ENCODE measurements at regions not wholly inside any gene's neighbourhood (a gene's known extent, or its start where the extent isn't known, plus 50 kb on each side); places are given as distances from the start of the nearest gene placed in this dataset.
"Not testable (repeated sequence)": the region's sequence is repeated elsewhere in the genome, so short reads cannot be mapped to it uniquely, and the experiment has no call there.

- Histone ChIP-seq H3K4me1 (ENCODE audit: control insufficient read depth, insufficient read depth, low read length) (no peaks in the 10 kb centered on the region), H3K36me3 (ENCODE audit: control insufficient read depth in 2 of 2, insufficient read depth in 2 of 2, low read length in 1 of 2) (no peaks in the 10 kb centered on the region; a peak in 1 of 4 replicates), H3K4me2 (ENCODE audit: control insufficient read depth, insufficient read depth) (peak overlapping the region; percentile 54; the same call in 1 of the 2 replicates), H4K20me1 (ENCODE audit: control insufficient read depth, insufficient read depth) (no peaks in the 10 kb centered on the region), H3K9ac (ENCODE audit: control insufficient read depth, insufficient read depth, low read length) (peak overlapping the region; percentile 75), H3K27ac (ENCODE audit: control insufficient read depth, insufficient read depth) (peak overlapping the region; percentile 41), H3K79me2 (ENCODE audit: control insufficient read depth, insufficient read depth, low read length) (peaks cover 10% of the 10 kb centered on the region), H3K9me3 (replicated peaks; ENCODE audit: control insufficient read depth, insufficient read depth, low read length) (no peaks in the 10 kb centered on the region), H2AFZ (ENCODE audit: control insufficient read depth, low read depth, low read length) (peak overlapping the region; percentile 91), H3K27me3 (replicated peaks in 1 of 2; ENCODE audit: control insufficient read depth in 2 of 2, insufficient read depth in 2 of 2, low read length in 1 of 2) (no peaks in the 10 kb centered on the region), H3K4me3 (peak overlapping the region; percentile 95)
- BruUV-seq (replicated peaks), result no TSS peak
- FAIRE-seq (no peak), ATAC-seq (peak; percentile 28), DNase-seq (ENCODE audit: low read depth, low spot score) (no peak)
- WGBS (ENCODE audit: insufficient coverage, insufficient replicate concordance, low lambda C conversion rate, missing lambda C conversion rate), result under 1% methylated on average over 21 of the region's 32 CpGs
- 0 out of 2 replicates have a peak, but pooled peaks have one; percentile 35 for TF ChIP-seq SMARCA5 (IDR thresholded peaks at IDR 0.05)
- TF ChIP-seq KDM1A (IDR thresholded peaks at IDR 0.05; ENCODE audit: borderline replicate concordance), result no peak
- ChIA-PET SMC1A (ENCODE audit: uncharacterized antibody, unreplicated experiment) (interaction anchor here (0.6 to 1.6 kb wide), 3 partner anchors 80 to 251 kb away, joined by 3 to 5 read pairs (median 4); no protein-coding TSS in a partner anchor), POLR2A (interaction anchor here (0.6 to 1.0 kb wide), 5 partner anchors 10 to 1034 kb away, joined by 3 to 5 read pairs (median 4); no protein-coding TSS in a partner anchor), RAD21 (ENCODE audit: unreplicated experiment) (interaction anchor here (0.6 to 1.6 kb wide), 8 partner anchors 13 to 294 kb away, joined by 3 to 7 read pairs (median 4); no protein-coding TSS in a partner anchor), CTCF (interaction anchor here (0.6 to 1.9 kb wide), 15 partner anchors 12 to 294 kb away, joined by 3 to 11 read pairs (median 4); no protein-coding TSS in a partner anchor)
- intact Hi-C loops (cut with micrococcal nuclease; ENCODE audit: unreplicated experiment) (loop anchor here (2.0 to 5.0 kb wide), 3 partner anchors 47 to 107 kb away; no protein-coding TSS in a partner anchor), in situ Hi-C loops (cut with MboI) (no loop called here)
Observed at GRCh38 chr5:1593903-1594356, 70.2 kb upstream of the LPCAT1 start.

- H3K27me3 ChIP-seq (replicated peaks in 1 of 2; ENCODE audit: control insufficient read depth in 2 of 2, insufficient read depth in 2 of 2, low read length in 1 of 2); intact Hi-C loops (cut with micrococcal nuclease; ENCODE audit: unreplicated experiment); BruUV-seq (replicated peaks); H3K4me2 ChIP-seq (ENCODE audit: control insufficient read depth, insufficient read depth); H3K9ac ChIP-seq (ENCODE audit: control insufficient read depth, insufficient read depth, low read length); SMC1A ChIA-PET (ENCODE audit: uncharacterized antibody, unreplicated experiment); in situ Hi-C loops (cut with MboI); ATAC-seq; H4K20me1 ChIP-seq (ENCODE audit: control insufficient read depth, insufficient read depth); FAIRE-seq; H3K9me3 ChIP-seq (replicated peaks; ENCODE audit: control insufficient read depth, insufficient read depth, low read length); CTCF ChIA-PET; H2AFZ ChIP-seq (ENCODE audit: control insufficient read depth, low read depth, low read length); H3K4me3 ChIP-seq; POLR2A ChIA-PET; H3K27ac ChIP-seq (ENCODE audit: control insufficient read depth, insufficient read depth); H3K4me1 ChIP-seq (ENCODE audit: control insufficient read depth, insufficient read depth, low read length); RAD21 ChIA-PET (ENCODE audit: unreplicated experiment); DNase-seq (ENCODE audit: low read depth, low spot score); H3K79me2 ChIP-seq (ENCODE audit: control insufficient read depth, insufficient read depth, low read length): not testable (repeated sequence)
- WGBS (ENCODE audit: insufficient coverage, insufficient replicate concordance, low lambda C conversion rate, missing lambda C conversion rate), result 94% methylated on average over 17 of the region's 17 CpGs
- H3K36me3 ChIP-seq (ENCODE audit: control insufficient read depth in 2 of 2, insufficient read depth in 2 of 2, low read length in 1 of 2), result peaks cover 3 to 11% of the 10 kb centered on the region in 2 experiments
Observed at GRCh38 chr5:1588071-1588694, 64.4 kb upstream of the LPCAT1 start.

- BruUV-seq (replicated peaks), result TSS peak; percentile 3
- H3K4me2 ChIP-seq (ENCODE audit: control insufficient read depth, insufficient read depth); H3K4me1 ChIP-seq (ENCODE audit: control insufficient read depth, insufficient read depth, low read length); intact Hi-C loops (cut with micrococcal nuclease; ENCODE audit: unreplicated experiment); FAIRE-seq; H2AFZ ChIP-seq (ENCODE audit: control insufficient read depth, low read depth, low read length); H4K20me1 ChIP-seq (ENCODE audit: control insufficient read depth, insufficient read depth); H3K27me3 ChIP-seq (replicated peaks in 1 of 2; ENCODE audit: control insufficient read depth in 2 of 2, insufficient read depth in 2 of 2, low read length in 1 of 2); H3K4me3 ChIP-seq; H3K79me2 ChIP-seq (ENCODE audit: control insufficient read depth, insufficient read depth, low read length); in situ Hi-C loops (cut with MboI); RAD21 ChIA-PET (ENCODE audit: unreplicated experiment); ATAC-seq; H3K27ac ChIP-seq (ENCODE audit: control insufficient read depth, insufficient read depth); DNase-seq (ENCODE audit: low read depth, low spot score); H3K9me3 ChIP-seq (replicated peaks; ENCODE audit: control insufficient read depth, insufficient read depth, low read length); H3K9ac ChIP-seq (ENCODE audit: control insufficient read depth, insufficient read depth, low read length): not testable (repeated sequence)
- CTCF ChIA-PET, result interaction anchor here (0.6 kb wide), 1 partner anchor 12 kb away, joined by 4 read pairs; no protein-coding TSS in a partner anchor
- WGBS (ENCODE audit: insufficient coverage, insufficient replicate concordance, low lambda C conversion rate, missing lambda C conversion rate), result 96% methylated on average over 15 of the region's 15 CpGs
- H3K36me3 ChIP-seq (ENCODE audit: control insufficient read depth in 2 of 2, insufficient read depth in 2 of 2, low read length in 1 of 2), result peaks cover 3 to 12% of the 10 kb centered on the region in 2 experiments
- POLR2A ChIA-PET, result interaction anchor here (0.6 kb wide), 1 partner anchor 11 kb away, joined by 4 read pairs; no protein-coding TSS in a partner anchor
- SMC1A ChIA-PET (ENCODE audit: uncharacterized antibody, unreplicated experiment), result interaction anchor here (1.5 kb wide), 1 partner anchor 84 kb away, joined by 3 read pairs; no protein-coding TSS in a partner anchor
Observed at GRCh38 chr5:1583081-1583875, 59.5 kb upstream of the LPCAT1 start.

Data from GM12878 (cell line).